Activated CD4-positive, CD25-positive, alpha-beta regulatory T cell treated with anti-CD3 and anti-CD28 coated beads, Interleukin-2, amount 50 U/mL, for 72 hours (primary cell): ENCODE measurements at regions not wholly inside any gene's neighbourhood (a gene's known extent, or its start where the extent isn't known, plus 50 kb on each side); places are given as distances from the start of the nearest gene placed in this dataset.

Experiments used
- DNase-seq: peaks from one replicate; pipeline ENCODE4 v3.0.0; 2021

- no peak for DNase-seq
Measured at GRCh38 chr19:29293292-29293691, 80.3 kb upstream of the UQCRFS1 start.

- DNase-seq = no peak
Measured at GRCh38 chr19:29293736-29294342, 80.9 kb upstream of the UQCRFS1 start.

GRCh38 chr19:29294343-29294811 lies 81.4 kb upstream of the UQCRFS1 start:
- DNase-seq = no peak

- DNase-seq = no peak
Measured at GRCh38 chr19:29295285-29295684, 82.3 kb upstream of the UQCRFS1 start.

GRCh38 chr19:29297381-29297780 lies 84.4 kb upstream of the UQCRFS1 start:
- no peak for DNase-seq

GRCh38 chr19:29299416-29300380 lies 86.7 kb upstream of the UQCRFS1 start:
- DNase-seq = no peak

GRCh38 chr19:29302002-29302928 lies 89.3 kb upstream of the UQCRFS1 start:
- no peak for DNase-seq

GRCh38 chr19:29303069-29303718 lies 90.2 kb upstream of the UQCRFS1 start:
- no peak for DNase-seq

- no peak for DNase-seq
Measured at GRCh38 chr19:29303719-29304090, 90.8 kb upstream of the UQCRFS1 start.

- no peak for DNase-seq
Measured at GRCh38 chr19:29305268-29305667, 92.3 kb upstream of the UQCRFS1 start.

- DNase-seq = no peak
Measured at GRCh38 chr19:29308977-29309590, 96.1 kb upstream of the UQCRFS1 start.

- DNase-seq = no peak
Measured at GRCh38 chr19:29309637-29310036, 96.7 kb upstream of the UQCRFS1 start.

GRCh38 chr19:29311191-29311790 lies 98.3 kb upstream of the UQCRFS1 start:
- DNase-seq = no peak

GRCh38 chr19:29315556-29316190 lies 102.7 kb upstream of the UQCRFS1 start:
- no peak for DNase-seq

- no peak for DNase-seq
Measured at GRCh38 chr19:29318581-29318980, 105.6 kb upstream of the UQCRFS1 start.

GRCh38 chr19:29320086-29320485 lies 107.1 kb upstream of the UQCRFS1 start:
- no peak for DNase-seq

- no peak for DNase-seq
Measured at GRCh38 chr19:29320618-29321017, 107.7 kb upstream of the UQCRFS1 start.

- DNase-seq = no peak
Measured at GRCh38 chr19:29321116-29321515, 108.2 kb upstream of the UQCRFS1 start.

- no peak for DNase-seq
Measured at GRCh38 chr19:29323021-29323430, 110.1 kb upstream of the UQCRFS1 start.

GRCh38 chr19:29323440-29324290 lies 110.7 kb upstream of the UQCRFS1 start:
- no peak for DNase-seq
